ENCODE measurements at regions not wholly inside any gene's neighbourhood (a gene's known extent, or its start where the extent isn't known, plus 50 kb on each side); places are given as distances from the start of the nearest gene placed in this dataset.

DNA sequence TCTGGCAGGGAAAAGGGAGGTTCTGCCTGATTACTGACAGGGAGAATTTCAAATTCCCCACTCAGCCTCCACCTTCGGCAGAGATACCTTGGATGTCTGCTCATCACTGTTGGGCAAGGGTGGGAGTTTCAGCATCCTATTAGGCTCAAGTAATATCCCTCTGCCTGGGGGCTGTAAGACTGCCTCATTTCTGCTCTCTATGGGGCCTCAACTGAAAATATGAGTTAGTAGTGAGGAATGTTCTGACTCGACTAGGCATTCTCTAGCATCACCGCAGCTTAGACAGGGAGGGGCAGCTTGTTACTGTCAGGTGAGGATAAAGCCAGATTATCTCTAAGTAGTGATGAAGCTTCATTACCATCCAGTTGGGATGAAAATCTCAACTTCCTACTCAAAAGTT is 87.7 kb upstream of the LRP1B start:
- WGBS (ENCODE audit: insufficient coverage, insufficient read length): no CpG with 5 or more reads among the region's 3 CpGs
- DNase-seq (ENCODE audit: low read depth, low spot score): no peak
- Histone ChIP-seq H3K36me3 (ENCODE audit: control insufficient read depth, insufficient read depth, low read length) (no peaks in the 10 kb centered on the region), H3K9me3 (ENCODE audit: control insufficient read depth, insufficient read depth, low read length) (no peaks in the 10 kb centered on the region), H3K4me1 (ENCODE audit: control insufficient read depth, insufficient read depth, low read length) (no peaks in the 10 kb centered on the region), H3K27ac (ENCODE audit: low read length) (no peak overlapping the region), H3K4me3 (ENCODE audit: low read length) (no peak overlapping the region), H3K27me3 (ENCODE audit: control insufficient read depth, insufficient read depth, low read length) (no peaks in the 10 kb centered on the region)

DNA sequence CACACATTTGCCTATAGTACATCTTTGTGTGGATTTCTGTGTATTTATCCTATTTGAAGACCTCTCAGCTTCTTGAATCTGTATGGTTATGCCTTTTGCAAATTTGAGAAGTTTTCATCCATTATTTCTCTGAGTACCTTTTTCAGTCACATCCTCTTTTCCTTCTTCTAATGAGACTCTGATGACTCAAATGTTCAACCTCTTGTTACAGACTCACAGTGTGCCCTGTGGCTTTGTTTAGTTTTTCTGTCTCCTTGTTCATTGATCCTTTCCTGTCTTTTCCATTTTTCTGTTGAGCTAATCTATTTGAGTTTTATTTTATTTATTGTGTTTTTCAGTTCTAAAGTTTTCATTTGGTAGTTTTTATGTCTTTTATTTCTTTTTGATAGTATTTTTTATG is 87.0 kb upstream of the LRP1B start:
- Histone ChIP-seq H3K27me3 (ENCODE audit: control insufficient read depth, insufficient read depth, low read length) (no peaks in the 10 kb centered on the region), H3K36me3 (ENCODE audit: control insufficient read depth, insufficient read depth, low read length) (no peaks in the 10 kb centered on the region), H3K9me3 (ENCODE audit: control insufficient read depth, insufficient read depth, low read length) (no peaks in the 10 kb centered on the region), H3K4me1 (ENCODE audit: control insufficient read depth, insufficient read depth, low read length) (no peaks in the 10 kb centered on the region), H3K4me3 (ENCODE audit: low read length) (no peak overlapping the region), H3K27ac (ENCODE audit: low read length) (no peak overlapping the region)
- DNase-seq (ENCODE audit: low read depth, low spot score): no peak

DNA sequence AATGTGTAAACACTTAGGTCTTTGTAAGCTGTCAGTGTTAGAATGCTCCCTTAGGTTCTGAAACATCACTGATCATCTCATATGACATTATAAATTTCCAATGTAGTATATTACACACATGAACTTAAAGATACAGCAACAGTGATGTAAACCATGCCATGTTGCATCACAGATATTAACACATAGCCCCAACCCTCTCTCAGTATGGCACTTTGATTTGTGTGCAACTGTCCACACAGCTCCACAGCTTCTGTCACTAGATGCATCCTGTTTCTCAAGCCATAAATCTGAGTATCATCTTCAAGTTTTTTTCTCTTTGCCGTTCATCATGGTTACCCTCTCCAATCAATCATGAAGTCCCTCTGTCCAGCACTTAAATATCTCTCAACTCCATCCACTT is 69.2 kb upstream of the LRP1B start:
- Histone ChIP-seq H3K4me3 (ENCODE audit: low read length) (no peak overlapping the region), H3K36me3 (ENCODE audit: control insufficient read depth, insufficient read depth, low read length) (no peaks in the 10 kb centered on the region), H3K27me3 (ENCODE audit: control insufficient read depth, insufficient read depth, low read length) (no peaks in the 10 kb centered on the region), H3K4me1 (ENCODE audit: control insufficient read depth, insufficient read depth, low read length) (no peaks in the 10 kb centered on the region), H3K27ac (ENCODE audit: low read length) (no peak overlapping the region), H3K9me3 (ENCODE audit: control insufficient read depth, insufficient read depth, low read length) (no peaks in the 10 kb centered on the region)
- no CpG with 5 or more reads among the region's 1 CpG for WGBS (ENCODE audit: insufficient coverage, insufficient read length)
- DNase-seq (ENCODE audit: low read depth, low spot score): no peak

DNA sequence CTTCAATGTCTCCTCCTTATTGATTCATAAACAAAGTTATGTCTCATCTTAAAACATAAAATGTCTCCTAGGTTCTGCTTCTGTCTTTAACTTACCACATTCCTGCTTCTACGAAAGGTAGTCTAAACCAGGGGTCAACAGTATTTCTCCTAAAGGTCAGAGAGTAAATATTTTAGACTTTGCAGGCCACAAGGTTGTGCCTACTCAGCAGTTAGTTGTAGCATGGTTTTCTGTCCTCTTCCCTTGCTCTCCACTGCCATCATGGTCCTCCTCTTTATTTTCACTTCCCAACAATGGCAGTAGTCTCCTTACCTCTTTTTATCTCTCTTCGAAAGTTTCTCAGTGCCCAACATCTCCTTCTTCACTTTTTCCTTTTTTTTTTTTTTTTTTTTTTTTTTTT is 68.3 kb upstream of the LRP1B start:
- no peak for DNase-seq (ENCODE audit: low read depth, low spot score)
- Histone ChIP-seq H3K9me3 (ENCODE audit: control insufficient read depth, insufficient read depth, low read length) (no peaks in the 10 kb centered on the region), H3K4me1 (ENCODE audit: control insufficient read depth, insufficient read depth, low read length) (no peaks in the 10 kb centered on the region), H3K4me3 (ENCODE audit: low read length) (no peak overlapping the region), H3K27me3 (ENCODE audit: control insufficient read depth, insufficient read depth, low read length) (no peaks in the 10 kb centered on the region), H3K36me3 (ENCODE audit: control insufficient read depth, insufficient read depth, low read length) (no peaks in the 10 kb centered on the region), H3K27ac (ENCODE audit: low read length) (no peak overlapping the region)
- no CpG with 5 or more reads among the region's 2 CpGs for WGBS (ENCODE audit: insufficient coverage, insufficient read length)

DNA sequence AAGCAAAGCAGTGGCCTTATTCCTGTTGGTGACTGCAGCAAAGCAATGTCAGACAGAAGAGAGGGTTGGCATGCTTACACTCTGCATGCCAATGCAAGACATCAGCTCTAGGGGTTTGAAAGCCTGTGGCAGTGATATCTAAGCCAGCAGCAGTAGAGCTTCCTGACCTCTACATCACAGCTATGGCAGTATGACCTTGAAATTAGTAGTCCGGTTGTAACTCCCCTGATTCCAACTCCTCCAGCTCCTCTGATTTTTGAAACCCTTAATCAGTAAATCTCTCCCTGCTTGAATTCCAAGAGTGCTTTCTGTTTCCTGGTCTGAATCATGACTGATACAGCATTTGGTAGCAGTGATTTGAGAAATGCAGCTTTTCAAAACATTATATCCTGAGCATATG is 60.0 kb upstream of the LRP1B start:
- Histone ChIP-seq H3K4me1 (ENCODE audit: control insufficient read depth, insufficient read depth, low read length) (no peaks in the 10 kb centered on the region), H3K27ac (ENCODE audit: low read length) (no peak overlapping the region), H3K36me3 (ENCODE audit: control insufficient read depth, insufficient read depth, low read length) (no peaks in the 10 kb centered on the region), H3K27me3 (ENCODE audit: control insufficient read depth, insufficient read depth, low read length) (no peaks in the 10 kb centered on the region), H3K9me3 (ENCODE audit: control insufficient read depth, insufficient read depth, low read length) (no peaks in the 10 kb centered on the region), H3K4me3 (ENCODE audit: low read length) (no peak overlapping the region)
- DNase-seq (ENCODE audit: low read depth, low spot score): no peak
- WGBS (ENCODE audit: insufficient coverage, insufficient read length): no CpG with 5 or more reads among the region's 1 CpG

DNA sequence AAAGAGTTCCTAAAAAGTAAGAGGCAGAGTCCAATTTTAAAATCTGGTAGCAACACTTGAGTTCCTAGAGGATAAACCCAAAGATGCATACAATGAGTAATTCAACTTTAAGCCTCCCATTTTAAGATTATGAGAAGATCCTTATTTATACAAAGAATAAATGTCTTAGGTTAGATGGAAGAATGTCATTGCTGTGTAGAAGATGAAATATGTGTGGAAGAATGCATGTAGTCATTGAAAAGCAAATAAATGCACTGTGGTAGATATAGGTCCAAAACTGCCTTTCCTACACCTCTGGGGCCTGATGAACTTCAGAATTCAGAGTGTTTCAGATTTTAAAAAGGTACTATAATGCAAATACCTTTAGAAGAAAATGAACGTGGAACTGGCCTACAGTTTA is 58.7 kb upstream of the LRP1B start:
- no peak for DNase-seq (ENCODE audit: low read depth, low spot score)
- WGBS (ENCODE audit: insufficient coverage, insufficient read length): no CpG with 5 or more reads among the region's 1 CpG
- Histone ChIP-seq H3K27ac (ENCODE audit: low read length) (no peak overlapping the region), H3K4me3 (ENCODE audit: low read length) (no peak overlapping the region), H3K4me1 (ENCODE audit: control insufficient read depth, insufficient read depth, low read length) (no peaks in the 10 kb centered on the region), H3K36me3 (ENCODE audit: control insufficient read depth, insufficient read depth, low read length) (no peaks in the 10 kb centered on the region), H3K9me3 (ENCODE audit: control insufficient read depth, insufficient read depth, low read length) (no peaks in the 10 kb centered on the region), H3K27me3 (ENCODE audit: control insufficient read depth, insufficient read depth, low read length) (no peaks in the 10 kb centered on the region)

DNA sequence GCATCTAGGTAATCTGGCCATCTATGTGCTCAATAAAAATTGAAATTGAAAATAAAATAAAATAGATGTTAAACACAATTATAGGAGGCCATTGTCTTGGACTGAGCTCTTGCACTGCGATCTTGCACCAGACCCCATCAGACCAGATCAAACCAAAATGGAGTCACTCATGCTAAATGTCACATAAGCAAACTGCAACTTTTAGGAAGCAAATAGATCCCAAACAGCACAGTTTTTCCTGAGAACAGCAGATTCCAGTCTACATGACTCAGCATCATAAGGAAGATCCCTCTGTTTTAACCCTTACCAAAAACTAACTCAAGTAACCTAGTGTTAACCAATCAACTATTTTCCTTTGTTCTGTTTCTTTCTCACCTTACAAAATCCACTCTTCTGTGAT is 57.7 kb upstream of the LRP1B start:
- no CpG with 5 or more reads among the region's 1 CpG for WGBS (ENCODE audit: insufficient coverage, insufficient read length)
- no peak overlapping the region for H3K27ac ChIP-seq (ENCODE audit: low read length)
- no peak for DNase-seq (ENCODE audit: low read depth, low spot score)
- no peaks in the 10 kb centered on the region for H3K36me3 ChIP-seq (ENCODE audit: control insufficient read depth, insufficient read depth, low read length)
- no peak overlapping the region for H3K4me3 ChIP-seq (ENCODE audit: low read length)
- no peaks in the 10 kb centered on the region for H3K27me3 ChIP-seq (ENCODE audit: control insufficient read depth, insufficient read depth, low read length)
- H3K9me3 ChIP-seq (ENCODE audit: control insufficient read depth, insufficient read depth, low read length): no peaks in the 10 kb centered on the region
- H3K4me1 ChIP-seq (ENCODE audit: control insufficient read depth, insufficient read depth, low read length): no peaks in the 10 kb centered on the region

DNA sequence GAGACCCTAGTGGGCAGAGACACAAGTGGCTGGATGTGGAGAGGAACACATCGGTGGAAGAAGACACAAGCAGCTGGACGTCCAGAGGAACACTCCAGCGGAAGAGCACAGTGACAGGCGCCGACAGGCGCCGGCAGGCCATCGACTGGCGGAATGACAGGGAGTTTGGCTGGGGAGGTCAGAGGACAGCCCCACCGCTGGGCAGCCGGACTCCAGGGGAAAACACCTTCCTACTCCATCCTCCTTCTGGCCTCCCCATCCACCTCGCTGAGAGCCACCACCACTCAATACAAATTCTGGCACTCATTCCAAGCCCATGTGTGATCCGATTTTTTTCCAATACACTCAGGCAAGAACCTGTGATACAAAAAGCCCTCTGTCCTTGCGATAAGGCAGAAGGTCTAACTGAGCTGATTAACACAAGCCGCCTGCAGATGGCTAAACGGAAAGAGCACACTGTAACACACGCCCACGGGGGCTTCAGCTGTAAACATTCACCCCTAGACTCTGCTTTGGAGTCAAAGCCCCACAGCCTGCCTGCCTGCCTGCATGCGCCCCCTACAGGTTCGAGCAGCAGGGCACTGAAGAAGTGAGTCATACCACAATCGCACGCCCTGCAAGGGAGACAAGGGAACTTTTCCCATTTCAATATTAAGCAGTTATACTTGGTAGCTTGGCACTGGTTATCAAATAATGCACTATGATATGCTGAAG is 50.2 kb upstream of the LRP1B start:
- Histone ChIP-seq H3K36me3 (ENCODE audit: control insufficient read depth, insufficient read depth, low read length) (no peaks in the 10 kb centered on the region), H3K4me1 (ENCODE audit: control insufficient read depth, insufficient read depth, low read length) (no peaks in the 10 kb centered on the region), H3K4me3 (ENCODE audit: low read length) (no peak overlapping the region), H3K27ac (ENCODE audit: low read length) (no peak overlapping the region), H3K9me3 (ENCODE audit: control insufficient read depth, insufficient read depth, low read length) (no peaks in the 10 kb centered on the region), H3K27me3 (ENCODE audit: control insufficient read depth, insufficient read depth, low read length) (no peaks in the 10 kb centered on the region)
- no CpG with 5 or more reads among the region's 22 CpGs for WGBS (ENCODE audit: insufficient coverage, insufficient read length)
- DNase-seq (ENCODE audit: low read depth, low spot score): peak; percentile 45
